HG03066 (cell line): ENCODE measurements at regions not wholly inside any gene's neighbourhood (a gene's known extent, or its start where the extent isn't known, plus 50 kb on each side); places are given as distances from the start of the nearest gene placed in this dataset.
A peak's percentile ranks its signal among the peaks of the same experiment; 100 is the strongest.
"Not testable (repeated sequence)": the region's sequence is repeated elsewhere in the genome, so short reads cannot be mapped to it uniquely, and the experiment has no call there.

Source experiments
- ATAC-seq: cut with Tn5 transposase; IDR thresholded peaks from one replicate; pipeline ENCODE4 v1.9.1; 2021; ENCODE audit warnings: low read depth; ENCODE audit not compliant: unreplicated experiment

GRCh38 chr6:156691018-156691417 lies 86.2 kb upstream of the ARID1B start:
- ATAC-seq = peak; percentile 56

GRCh38 chr6:156689656-156690055 lies 87.5 kb upstream of the ARID1B start:
- no peak for ATAC-seq

GRCh38 chr6:156688620-156688971 lies 88.6 kb upstream of the ARID1B start:
- no peak for ATAC-seq

- ATAC-seq = no peak
These were observed 89.2 kb upstream of the ARID1B start for GRCh38 chr6:156687789-156688619.

- ATAC-seq = peak; percentile 49
These were observed 90.0 kb upstream of the ARID1B start for GRCh38 chr6:156686995-156687788.

GRCh38 chr6:156686301-156686994 lies 90.7 kb upstream of the ARID1B start:
- peak; percentile 24 for ATAC-seq

GRCh38 chr6:156685823-156686222 lies 91.4 kb upstream of the ARID1B start:
- ATAC-seq = no peak

GRCh38 chr6:156683821-156684220 lies 93.4 kb upstream of the ARID1B start:
- ATAC-seq = no peak

GRCh38 chr6:156676721-156677120 lies 100.5 kb upstream of the ARID1B start:
- no peak for ATAC-seq

GRCh38 chr6:156674197-156674596 lies 103.0 kb upstream of the ARID1B start:
- ATAC-seq = no peak

- not testable (repeated sequence) for ATAC-seq
These were observed 107.1 kb upstream of the ARID1B start for GRCh38 chr6:156670097-156670496.

- no peak for ATAC-seq
These were observed 115.1 kb upstream of the ARID1B start for GRCh38 chr6:156662025-156662445.

GRCh38 chr6:156660389-156660788 lies 116.8 kb upstream of the ARID1B start:
- no peak for ATAC-seq

GRCh38 chr6:156659822-156660198 lies 117.4 kb upstream of the ARID1B start:
- ATAC-seq = no peak

- no peak for ATAC-seq
These were observed 118.0 kb upstream of the ARID1B start for GRCh38 chr6:156658966-156659821.

GRCh38 chr6:156658186-156658965 lies 118.8 kb upstream of the ARID1B start:
- ATAC-seq = no peak

GRCh38 chr6:156657296-156657695 lies 119.9 kb upstream of the ARID1B start:
- ATAC-seq = no peak

- ATAC-seq = no peak
These were observed 122.0 kb upstream of the ARID1B start for GRCh38 chr6:156654919-156655918.
